ENCODE measurements at regions not wholly inside any gene's neighbourhood (a gene's known extent, or its start where the extent isn't known, plus 50 kb on each side); places are given as distances from the start of the nearest gene placed in this dataset.

GRCh38 chr1:72697410-72697809, 415.1 kb upstream of the NEGR1 start:
- Mint-ChIP-seq H3K4me1 (ENCODE audit: low read depth) (no peaks in the 10 kb centered on the region), H3K27me3 (no peaks in the 10 kb centered on the region), H3K36me3 (ENCODE audit: low read depth) (no peaks in the 10 kb centered on the region), H3K27ac (no peak overlapping the region), H3K4me3 (no peak overlapping the region), H3K9me3 (peaks cover 9% of the 10 kb centered on the region)
- ATAC-seq = no peak
- CTCF ChIA-PET = no interaction called here
- TF ChIP-seq CTCF (IDR thresholded peaks at IDR 0.05) = no peak
- POLR2A ChIA-PET = no interaction called here
- no peak for DNase-seq
- intact Hi-C loops (cut with micrococcal nuclease) = no loop called here

GRCh38 chr1:72693899-72694298, 411.6 kb upstream of the NEGR1 start:
- H3K27me3 Mint-ChIP-seq = no peaks in the 10 kb centered on the region
- ChIA-PET CTCF (no interaction called here), POLR2A (no interaction called here)
- no peaks in the 10 kb centered on the region for H3K4me1 Mint-ChIP-seq (ENCODE audit: low read depth)
- H3K36me3 Mint-ChIP-seq (ENCODE audit: low read depth) = no peaks in the 10 kb centered on the region
- intact Hi-C loops (cut with micrococcal nuclease) = no loop called here
- ATAC-seq (no peak), DNase-seq (no peak)
- H3K9me3 Mint-ChIP-seq = peaks cover 9% of the 10 kb centered on the region
- no peak overlapping the region for H3K4me3 Mint-ChIP-seq
- no peak for TF ChIP-seq CTCF (IDR thresholded peaks at IDR 0.05)
- H3K27ac Mint-ChIP-seq = no peak overlapping the region

- H3K27me3 Mint-ChIP-seq = no peaks in the 10 kb centered on the region
- POLR2A ChIA-PET = no interaction called here
- intact Hi-C loops (cut with micrococcal nuclease) = no loop called here
Observed at GRCh38 chr1:72693376-72693775, 411.0 kb upstream of the NEGR1 start.

GRCh38 chr1:72690871-72691270, 408.5 kb upstream of the NEGR1 start:
- ATAC-seq = no peak
- Mint-ChIP-seq H3K36me3 (ENCODE audit: low read depth) (no peaks in the 10 kb centered on the region), H3K4me1 (ENCODE audit: low read depth) (no peaks in the 10 kb centered on the region), H3K9me3 (peaks cover 9% of the 10 kb centered on the region), H3K4me3 (no peak overlapping the region), H3K27ac (no peak overlapping the region), H3K27me3 (no peaks in the 10 kb centered on the region)
- CTCF ChIA-PET = no interaction called here
- no peak for DNase-seq
- intact Hi-C loops (cut with micrococcal nuclease) = no loop called here
- POLR2A ChIA-PET = no interaction called here
- TF ChIP-seq CTCF (IDR thresholded peaks at IDR 0.05) = no peak

More at GRCh38 chr1:72693376-72693775, 411.0 kb upstream of the NEGR1 start:
- TF ChIP-seq CTCF (IDR thresholded peaks at IDR 0.05) = no peak
- Mint-ChIP-seq H3K4me3 (no peak overlapping the region), H3K9me3 (peaks cover 9% of the 10 kb centered on the region), H3K4me1 (ENCODE audit: low read depth) (no peaks in the 10 kb centered on the region), H3K36me3 (ENCODE audit: low read depth) (no peaks in the 10 kb centered on the region), H3K27ac (no peak overlapping the region)
- no peak for ATAC-seq
- CTCF ChIA-PET = no interaction called here
- no peak for DNase-seq

- H3K27ac Mint-ChIP-seq = no peak overlapping the region
- POLR2A ChIA-PET = no interaction called here
- no peaks in the 10 kb centered on the region for H3K4me1 Mint-ChIP-seq (ENCODE audit: low read depth)
Observed at GRCh38 chr1:72678683-72679082, 396.3 kb upstream of the NEGR1 start.

More at GRCh38 chr1:72678683-72679082, 396.3 kb upstream of the NEGR1 start:
- intact Hi-C loops (cut with micrococcal nuclease) = no loop called here
- no peak overlapping the region for H3K4me3 Mint-ChIP-seq
- CTCF ChIA-PET = no interaction called here
- no peak for DNase-seq
- no peaks in the 10 kb centered on the region for H3K36me3 Mint-ChIP-seq (ENCODE audit: low read depth)
- ATAC-seq = no peak
- no peaks in the 10 kb centered on the region for H3K27me3 Mint-ChIP-seq
- TF ChIP-seq CTCF (IDR thresholded peaks at IDR 0.05) = no peak
- H3K9me3 Mint-ChIP-seq = no peaks in the 10 kb centered on the region

Data from activated CD8-positive, alpha-beta T cell treated with anti-CD3 and anti-CD28 coated beads for 36 hours (primary cell).